ENCODE measurements at regions not wholly inside any gene's neighbourhood (a gene's known extent, or its start where the extent isn't known, plus 50 kb on each side); places are given as distances from the start of the nearest gene placed in this dataset.

DNA sequence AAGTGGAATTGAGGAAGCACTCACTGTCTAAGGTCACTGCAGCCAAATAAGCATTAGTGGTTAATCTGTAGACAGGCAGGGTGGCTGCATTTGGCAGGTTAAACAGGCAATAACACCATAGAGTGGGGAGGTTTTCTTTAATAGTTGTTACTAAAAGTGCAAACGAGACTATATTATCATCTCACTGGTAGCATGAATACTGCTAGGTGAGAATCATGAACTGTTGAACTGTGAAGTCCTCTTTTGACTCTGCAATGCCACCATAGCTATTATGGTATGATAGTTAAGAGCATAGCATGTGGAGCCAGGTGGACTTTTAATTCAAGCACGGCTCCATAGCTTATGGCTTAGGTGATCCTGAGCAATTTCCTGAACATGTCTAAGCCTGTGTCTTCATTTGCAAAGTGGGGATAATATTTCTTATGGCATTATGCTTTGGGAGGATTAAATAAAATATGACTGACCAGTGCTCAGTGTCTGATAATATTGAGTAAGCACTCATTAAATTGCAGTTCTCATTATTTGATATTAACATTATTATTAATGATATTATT, 235.6 kb upstream of the HHIP start:
- no peak for TF ChIP-seq EZH2 (IDR thresholded peaks at IDR 0.05)
- no peak for TF ChIP-seq EZH2phosphoT487 (IDR thresholded peaks at IDR 0.05)
- TF ChIP-seq, protein P1, sequence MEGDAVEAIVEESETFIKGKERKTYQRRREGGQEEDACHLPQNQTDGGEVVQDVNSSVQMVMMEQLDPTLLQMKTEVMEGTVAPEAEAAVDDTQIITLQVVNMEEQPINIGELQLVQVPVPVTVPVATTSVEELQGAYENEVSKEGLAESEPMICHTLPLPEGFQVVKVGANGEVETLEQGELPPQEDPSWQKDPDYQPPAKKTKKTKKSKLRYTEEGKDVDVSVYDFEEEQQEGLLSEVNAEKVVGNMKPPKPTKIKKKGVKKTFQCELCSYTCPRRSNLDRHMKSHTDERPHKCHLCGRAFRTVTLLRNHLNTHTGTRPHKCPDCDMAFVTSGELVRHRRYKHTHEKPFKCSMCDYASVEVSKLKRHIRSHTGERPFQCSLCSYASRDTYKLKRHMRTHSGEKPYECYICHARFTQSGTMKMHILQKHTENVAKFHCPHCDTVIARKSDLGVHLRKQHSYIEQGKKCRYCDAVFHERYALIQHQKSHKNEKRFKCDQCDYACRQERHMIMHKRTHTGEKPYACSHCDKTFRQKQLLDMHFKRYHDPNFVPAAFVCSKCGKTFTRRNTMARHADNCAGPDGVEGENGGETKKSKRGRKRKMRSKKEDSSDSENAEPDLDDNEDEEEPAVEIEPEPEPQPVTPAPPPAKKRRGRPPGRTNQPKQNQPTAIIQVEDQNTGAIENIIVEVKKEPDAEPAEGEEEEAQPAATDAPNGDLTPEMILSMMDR (IDR thresholded peaks at IDR 0.05): no peak
- no peak overlapping the region for H3K27ac Mint-ChIP-seq
- DNase-seq (ENCODE audit: low spot score): no peak
- H3K4me2 ChIP-seq: no peak overlapping the region
- H3K4me1 Mint-ChIP-seq: no peaks in the 10 kb centered on the region
- no peak overlapping the region for H3K27ac ChIP-seq
- H3K9ac ChIP-seq: no peak overlapping the region
- H3K27me3 ChIP-seq: no peaks in the 10 kb centered on the region
- H3K36me3 Mint-ChIP-seq: no peaks in the 10 kb centered on the region
- H3K27me3 Mint-ChIP-seq (ENCODE audit: insufficient read depth, low read depth): peaks cover 2% of the 10 kb centered on the region
- H3K9me3 ChIP-seq (ENCODE audit: low read depth): no peaks in the 10 kb centered on the region
- H4K20me1 ChIP-seq (ENCODE audit: low read depth): no peaks in the 10 kb centered on the region
- no peak overlapping the region for H3K4me3 Mint-ChIP-seq
- H3K79me2 ChIP-seq (ENCODE audit: low read depth): no peaks in the 10 kb centered on the region
- H2AFZ ChIP-seq (replicated peaks): no peak overlapping the region
- H3F3A ChIP-seq (ENCODE audit: low read depth): no peaks in the 10 kb centered on the region
- no peaks in the 10 kb centered on the region for H3K36me3 ChIP-seq
- H3K4me1 ChIP-seq: no peaks in the 10 kb centered on the region
- no peak overlapping the region for H3K4me3 ChIP-seq
- no peaks in the 10 kb centered on the region for H3K9me3 Mint-ChIP-seq

DNA sequence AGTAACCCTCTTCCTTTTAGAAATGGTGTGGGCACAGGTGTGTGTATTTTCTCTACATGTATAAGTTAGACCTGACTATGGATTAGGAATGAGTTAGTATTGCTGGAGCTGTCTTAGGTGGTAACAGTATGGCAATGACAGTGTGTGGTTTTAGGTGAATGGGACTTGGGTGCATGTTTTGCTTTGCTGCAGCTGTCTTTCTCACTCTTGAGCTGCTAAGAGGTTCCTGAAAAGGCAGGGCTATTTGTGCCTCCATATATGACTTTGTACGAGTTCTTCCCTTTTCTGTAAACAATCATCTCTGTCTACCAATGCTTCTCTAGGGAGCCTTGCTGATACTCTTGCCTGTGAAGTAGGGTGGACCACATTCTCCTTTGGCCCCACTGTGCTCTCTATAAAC, 234.8 kb upstream of the HHIP start:
- H3K4me1 Mint-ChIP-seq: no peaks in the 10 kb centered on the region
- H3K4me1 ChIP-seq: no peaks in the 10 kb centered on the region
- no peak overlapping the region for H3K9ac ChIP-seq
- no peak overlapping the region for H3K27ac ChIP-seq
- H3K79me2 ChIP-seq (ENCODE audit: low read depth): no peaks in the 10 kb centered on the region
- H3K4me3 ChIP-seq: no peak overlapping the region
- H4K20me1 ChIP-seq (ENCODE audit: low read depth): no peaks in the 10 kb centered on the region
- no peak for TF ChIP-seq EZH2phosphoT487 (IDR thresholded peaks at IDR 0.05)
- TF ChIP-seq, protein P1 (IDR thresholded peaks at IDR 0.05): no peak
- no peak for TF ChIP-seq EZH2 (IDR thresholded peaks at IDR 0.05)
- H3K9me3 Mint-ChIP-seq: no peaks in the 10 kb centered on the region
- no peak overlapping the region for H3K4me2 ChIP-seq
- H3K9me3 ChIP-seq (ENCODE audit: low read depth): no peaks in the 10 kb centered on the region
- no peaks in the 10 kb centered on the region for H3K36me3 ChIP-seq
- no peak for DNase-seq (ENCODE audit: low spot score)
- no peaks in the 10 kb centered on the region for H3K27me3 ChIP-seq
- H3K27ac Mint-ChIP-seq: no peak overlapping the region
- H3K4me3 Mint-ChIP-seq: no peak overlapping the region
- no peaks in the 10 kb centered on the region for H3K36me3 Mint-ChIP-seq
- H2AFZ ChIP-seq (replicated peaks): no peak overlapping the region
- H3F3A ChIP-seq (ENCODE audit: low read depth): no peaks in the 10 kb centered on the region
- H3K27me3 Mint-ChIP-seq (ENCODE audit: insufficient read depth, low read depth): peaks cover 2% of the 10 kb centered on the region

DNA sequence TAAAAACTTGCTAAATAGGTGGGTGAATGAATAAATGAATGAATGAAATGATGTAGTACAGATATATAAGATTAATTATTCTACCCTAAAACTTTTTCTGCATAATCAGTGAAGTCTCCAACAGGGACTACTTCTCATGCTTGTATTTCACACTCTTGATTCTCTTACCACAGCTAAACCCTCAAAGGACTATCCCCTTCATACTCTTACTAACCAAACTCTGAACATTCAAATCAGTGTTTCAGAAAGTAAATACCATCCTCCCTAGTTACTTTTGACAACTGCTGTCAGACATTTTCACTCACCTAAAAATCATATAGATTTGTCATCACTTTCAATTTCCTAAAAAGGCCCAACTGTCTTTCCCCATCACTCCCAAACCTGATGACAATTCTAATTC, 234.3 kb upstream of the HHIP start:
- no peak overlapping the region for H3K4me3 ChIP-seq
- H3K4me2 ChIP-seq: no peak overlapping the region
- H3K27me3 ChIP-seq: no peaks in the 10 kb centered on the region
- H3K9ac ChIP-seq: no peak overlapping the region
- no peaks in the 10 kb centered on the region for H3F3A ChIP-seq (ENCODE audit: low read depth)
- H4K20me1 ChIP-seq (ENCODE audit: low read depth): no peaks in the 10 kb centered on the region
- H3K27ac ChIP-seq: no peak overlapping the region
- H3K4me3 Mint-ChIP-seq: no peak overlapping the region
- no peaks in the 10 kb centered on the region for H3K9me3 ChIP-seq (ENCODE audit: low read depth)
- no peaks in the 10 kb centered on the region for H3K36me3 Mint-ChIP-seq
- no peak overlapping the region for H3K27ac Mint-ChIP-seq
- H3K4me1 ChIP-seq: no peaks in the 10 kb centered on the region
- no peaks in the 10 kb centered on the region for H3K9me3 Mint-ChIP-seq
- TF ChIP-seq, protein P1 (IDR thresholded peaks at IDR 0.05): no peak
- TF ChIP-seq EZH2 (IDR thresholded peaks at IDR 0.05): no peak
- no peak for TF ChIP-seq EZH2phosphoT487 (IDR thresholded peaks at IDR 0.05)
- no peak for DNase-seq (ENCODE audit: low spot score)
- no peaks in the 10 kb centered on the region for H3K27me3 Mint-ChIP-seq (ENCODE audit: insufficient read depth, low read depth)
- H2AFZ ChIP-seq (replicated peaks): no peak overlapping the region
- H3K79me2 ChIP-seq (ENCODE audit: low read depth): no peaks in the 10 kb centered on the region
- no peaks in the 10 kb centered on the region for H3K4me1 Mint-ChIP-seq
- H3K36me3 ChIP-seq: no peaks in the 10 kb centered on the region
